Parathyroid adenoma (tissue), 2 donors: ENCODE measurements at regions not wholly inside any gene's neighbourhood (a gene's known extent, or its start where the extent isn't known, plus 50 kb on each side); places are given as distances from the start of the nearest gene placed in this dataset.

Source experiments
- H2AFZ ChIP-seq: fragments of 300-600 bp; sonication (generic); one replicate; pipeline ENCODE4 v1.7.0; 2017; ENCODE audit warnings: antibody characterized with exemption, mild to moderate bottlenecking
- H3K27ac ChIP-seq: fragments of 300-600 bp; sonication (generic); one replicate; pipeline ENCODE4 v1.7.0; 2017
- H3K27me3 ChIP-seq: fragments of 300-600 bp; sonication (generic); one replicate; pipeline ENCODE4 v1.7.0; 2017; ENCODE audit warnings: low read length; ENCODE audit not compliant: control insufficient read depth, insufficient read depth
- H3K36me3 ChIP-seq: fragments of 300-600 bp; sonication (generic); one replicate; pipeline ENCODE4 v1.7.0; 2017; ENCODE audit warnings: low read length; ENCODE audit not compliant: control insufficient read depth, insufficient read depth
- H3K4me1 ChIP-seq: fragments of 300-600 bp; sonication (generic); one replicate; pipeline ENCODE4 v1.7.0; 2017; ENCODE audit warnings: control low read depth
- H3K4me2 ChIP-seq: fragments of 300-600 bp; sonication (generic); one replicate; pipeline ENCODE4 v1.7.0; 2017; ENCODE audit warnings: low read length
- H3K4me3 ChIP-seq: fragments of 300-600 bp; sonication (generic); one replicate; pipeline ENCODE4 v1.7.0; 2017; ENCODE audit warnings: low read depth, low read length
- H3K79me2 ChIP-seq: fragments of 300-600 bp; sonication (generic); one replicate; pipeline ENCODE4 v1.7.0; 2017; ENCODE audit warnings: control low read depth
- H3K9ac ChIP-seq: fragments of 300-600 bp; sonication (generic); one replicate; pipeline ENCODE4 v1.7.0; 2017; ENCODE audit warnings: mild to moderate bottlenecking
- H3K9me3 ChIP-seq: fragments of 300-600 bp; sonication (generic); one replicate; pipeline ENCODE4 v1.7.0; 2017; ENCODE audit warnings: low read length; ENCODE audit not compliant: control insufficient read depth
- CTCF ChIP-seq: fragments of 300-600 bp; sonication (generic); IDR thresholded peaks from one replicate; pipeline ENCODE4 v1.7.0; 2017; ENCODE audit warnings: antibody characterized with exemption, mild to moderate bottlenecking
- donor health status: primary hyperparathyroidism.

- Histone ChIP-seq H3K27ac (no peak overlapping the region), H3K36me3 (no peaks in the 10 kb centered on the region), H3K4me2 (no peak overlapping the region), H3K9ac (no peak overlapping the region), H3K4me1 (no peaks in the 10 kb centered on the region), H3K4me3 (no peak overlapping the region), H3K79me2 (no peaks in the 10 kb centered on the region), H3K27me3 (no peaks in the 10 kb centered on the region), H2AFZ (no peak overlapping the region), H3K9me3 (no peaks in the 10 kb centered on the region)
- no peak for TF ChIP-seq CTCF
Measured at GRCh38 chr18:11289248-11289647, 139.9 kb upstream of the PIEZO2 start.

GRCh38 chr18:11288401-11288800 is 139.0 kb upstream of the PIEZO2 start:
- H3K4me1 ChIP-seq = no peaks in the 10 kb centered on the region
- H3K27ac ChIP-seq = no peak overlapping the region
- no peak overlapping the region for H3K4me3 ChIP-seq
- H3K36me3 ChIP-seq = no peaks in the 10 kb centered on the region
- H3K9ac ChIP-seq = no peak overlapping the region
- no peak overlapping the region for H2AFZ ChIP-seq
- H3K27me3 ChIP-seq = no peaks in the 10 kb centered on the region
- no peaks in the 10 kb centered on the region for H3K79me2 ChIP-seq
- TF ChIP-seq CTCF = no peak
- H3K9me3 ChIP-seq = no peaks in the 10 kb centered on the region
- H3K4me2 ChIP-seq = no peak overlapping the region

GRCh38 chr18:11286431-11286830 is 137.1 kb upstream of the PIEZO2 start:
- Histone ChIP-seq H3K9me3 (no peaks in the 10 kb centered on the region), H3K4me1 (no peaks in the 10 kb centered on the region), H3K27me3 (no peaks in the 10 kb centered on the region), H3K79me2 (no peaks in the 10 kb centered on the region), H3K27ac (no peak overlapping the region), H3K4me2 (no peak overlapping the region), H2AFZ (no peak overlapping the region), H3K4me3 (no peak overlapping the region), H3K36me3 (no peaks in the 10 kb centered on the region), H3K9ac (no peak overlapping the region)
- TF ChIP-seq CTCF = no peak

- Histone ChIP-seq H2AFZ (no peak overlapping the region), H3K4me1 (no peaks in the 10 kb centered on the region), H3K4me2 (no peak overlapping the region), H3K36me3 (no peaks in the 10 kb centered on the region), H3K79me2 (no peaks in the 10 kb centered on the region), H3K9me3 (no peaks in the 10 kb centered on the region), H3K4me3 (no peak overlapping the region), H3K27me3 (no peaks in the 10 kb centered on the region), H3K27ac (no peak overlapping the region), H3K9ac (no peak overlapping the region)
- TF ChIP-seq CTCF = no peak
Measured at GRCh38 chr18:11284811-11285210, 135.4 kb upstream of the PIEZO2 start.

GRCh38 chr18:11284349-11284748 is 135.0 kb upstream of the PIEZO2 start:
- Histone ChIP-seq H3K4me1 (no peaks in the 10 kb centered on the region), H3K9me3 (no peaks in the 10 kb centered on the region), H3K9ac (no peak overlapping the region), H3K79me2 (no peaks in the 10 kb centered on the region), H2AFZ (no peak overlapping the region), H3K36me3 (no peaks in the 10 kb centered on the region), H3K27me3 (no peaks in the 10 kb centered on the region), H3K4me2 (no peak overlapping the region), H3K4me3 (no peak overlapping the region), H3K27ac (no peak overlapping the region)
- no peak for TF ChIP-seq CTCF
